ENCODE measurements at regions not wholly inside any gene's neighbourhood (a gene's known extent, or its start where the extent isn't known, plus 50 kb on each side); places are given as distances from the start of the nearest gene placed in this dataset.

DNA sequence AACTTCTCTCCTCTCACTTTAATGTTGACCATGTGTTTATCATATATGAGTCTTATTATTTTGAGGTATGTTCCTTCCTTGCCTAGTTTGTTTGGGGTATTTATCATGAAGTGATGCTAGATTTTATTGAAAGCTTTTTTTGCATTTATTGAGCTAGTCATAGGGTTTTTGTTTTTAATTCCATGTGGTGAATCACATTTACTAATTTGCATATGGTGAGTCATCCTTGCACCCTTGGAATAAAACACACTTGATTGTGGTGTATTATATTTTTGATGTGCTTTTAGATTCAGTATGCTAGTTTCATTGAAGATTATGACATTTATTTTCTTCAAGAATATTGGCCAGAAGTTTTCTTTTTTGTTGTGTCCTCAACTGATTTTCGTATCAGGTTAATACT is 464.6 kb downstream of the PCDH18 start:
- DNase-seq (ENCODE audit: low spot score) = no peak

- DNase-seq (ENCODE audit: low spot score) = peak; percentile 14
These were observed 467.0 kb downstream of the PCDH18 start for GRCh38 chr4:137065311-137065710.

GRCh38 chr4:137063961-137064360 is 468.3 kb downstream of the PCDH18 start:
- no peak for DNase-seq (ENCODE audit: low spot score)

DNA sequence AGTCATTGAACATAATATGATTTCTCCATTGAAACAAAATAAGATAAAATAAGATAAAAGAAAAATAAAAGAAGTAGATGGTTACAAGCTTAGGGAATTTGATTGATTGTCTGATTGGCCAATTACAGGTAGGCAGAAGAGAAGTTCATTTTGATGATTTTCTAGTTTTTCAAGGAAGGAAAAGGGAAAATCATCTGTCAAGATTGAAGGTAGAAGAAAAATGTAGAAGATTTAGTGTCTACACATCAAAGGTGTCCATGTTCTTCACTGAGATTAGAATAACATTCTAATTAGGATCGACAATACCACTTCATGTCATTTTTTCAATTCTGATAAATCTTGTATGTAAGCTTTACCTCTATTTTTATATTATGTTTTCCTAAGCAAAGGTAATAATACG is 489.1 kb downstream of the PCDH18 start:
- DNase-seq (ENCODE audit: low spot score) = no peak

- no peak for DNase-seq (ENCODE audit: low spot score)
These were observed 492.9 kb downstream of the PCDH18 start for GRCh38 chr4:137039370-137039769.

DNA sequence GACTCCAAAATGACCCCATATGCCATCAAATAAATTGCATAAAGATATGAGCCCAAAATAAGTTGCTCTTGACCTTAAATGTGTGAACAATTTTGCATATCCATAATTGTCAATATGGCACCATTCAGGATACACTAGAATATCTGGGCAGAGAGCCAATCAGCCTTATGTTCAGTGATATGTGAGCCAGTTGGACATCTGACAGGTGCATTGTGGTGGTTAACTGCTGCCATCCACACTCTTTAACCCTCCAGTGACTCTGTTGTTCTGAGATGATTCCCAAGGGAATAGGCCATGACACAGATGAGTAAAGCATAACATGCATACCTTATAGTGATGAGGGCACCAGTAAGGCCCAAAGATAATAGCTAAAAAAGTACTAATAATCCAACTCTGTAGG is 500.1 kb downstream of the PCDH18 start:
- DNase-seq (ENCODE audit: low spot score) = no peak

GRCh38 chr4:137029026-137029425 is 503.3 kb downstream of the PCDH18 start:
- no peak for DNase-seq (ENCODE audit: low spot score)

DNA sequence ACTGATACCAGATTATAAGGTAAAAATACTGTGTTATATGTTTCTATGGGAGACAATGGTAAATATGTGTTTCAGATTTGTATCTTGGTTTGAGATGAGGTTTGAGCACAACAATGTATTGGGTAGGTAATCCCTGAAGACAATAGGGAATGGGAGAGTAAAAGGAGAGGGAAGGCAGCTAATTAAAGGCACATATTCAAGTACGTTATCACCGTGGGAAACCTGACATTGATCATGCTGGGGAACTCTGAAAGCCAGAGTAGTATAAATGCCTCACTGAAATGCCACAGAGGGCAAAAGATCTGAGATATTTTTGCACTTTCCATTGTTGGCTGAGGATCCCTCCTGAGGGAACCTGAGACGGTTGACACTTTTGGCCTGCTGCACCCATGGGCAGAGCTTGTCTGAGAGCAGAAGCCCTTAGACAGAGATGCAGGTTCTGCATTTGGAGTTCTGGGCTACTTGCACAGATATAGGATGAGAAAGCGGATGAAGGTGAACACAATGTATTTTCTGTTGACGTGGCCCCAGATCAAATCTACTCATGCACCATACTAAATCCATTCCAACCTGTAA is 506.7 kb downstream of the PCDH18 start:
- no peak for DNase-seq (ENCODE audit: low spot score)

GRCh38 chr4:137015426-137016409 is 516.6 kb downstream of the PCDH18 start:
- DNase-seq (ENCODE audit: low spot score) = no peak

DNA sequence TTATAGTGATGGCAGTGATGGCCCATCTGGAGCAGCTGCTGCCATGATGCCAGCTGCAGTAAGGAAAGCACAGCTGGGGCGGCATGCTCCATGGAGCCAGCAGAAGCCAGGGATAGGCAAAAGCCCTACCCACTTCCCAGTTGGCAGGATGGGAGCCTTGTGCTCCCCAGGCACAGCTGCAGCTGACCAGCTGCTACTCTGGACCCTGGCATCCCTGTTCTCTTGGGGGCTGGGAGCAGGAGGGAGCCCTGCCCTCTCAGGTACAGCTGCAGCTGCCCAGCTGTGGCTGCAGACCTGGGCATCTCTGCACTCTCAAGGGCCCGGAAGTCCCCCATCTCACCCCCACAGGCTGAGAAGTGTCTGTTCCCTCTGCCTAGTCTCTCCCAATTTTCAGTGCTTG is 531.9 kb downstream of the PCDH18 start:
- no peak for DNase-seq (ENCODE audit: low spot score)

- no peak for DNase-seq (ENCODE audit: low spot score)
These were observed 540.3 kb downstream of the PCDH18 start for GRCh38 chr4:136992032-136992431.

DNA sequence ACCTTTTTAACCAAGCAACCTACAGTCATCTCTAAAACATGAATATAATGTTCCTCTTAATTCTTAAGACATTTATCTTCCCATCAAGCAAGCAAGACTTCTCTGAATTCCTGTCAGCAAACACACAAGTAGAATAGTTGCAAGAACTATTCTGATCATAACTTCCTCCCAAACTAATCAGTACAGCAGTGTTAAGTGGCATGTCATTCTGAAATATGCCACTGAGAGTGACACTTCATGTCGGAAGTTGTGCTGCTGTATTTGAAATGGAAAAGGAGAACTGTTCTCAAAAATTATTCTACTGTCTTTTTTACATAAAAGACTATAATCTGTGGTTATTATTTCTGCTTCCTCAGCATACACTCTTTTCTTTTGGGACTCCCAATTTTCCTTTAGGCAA is 546.6 kb downstream of the PCDH18 start:
- DNase-seq (ENCODE audit: low spot score) = no peak

DNA sequence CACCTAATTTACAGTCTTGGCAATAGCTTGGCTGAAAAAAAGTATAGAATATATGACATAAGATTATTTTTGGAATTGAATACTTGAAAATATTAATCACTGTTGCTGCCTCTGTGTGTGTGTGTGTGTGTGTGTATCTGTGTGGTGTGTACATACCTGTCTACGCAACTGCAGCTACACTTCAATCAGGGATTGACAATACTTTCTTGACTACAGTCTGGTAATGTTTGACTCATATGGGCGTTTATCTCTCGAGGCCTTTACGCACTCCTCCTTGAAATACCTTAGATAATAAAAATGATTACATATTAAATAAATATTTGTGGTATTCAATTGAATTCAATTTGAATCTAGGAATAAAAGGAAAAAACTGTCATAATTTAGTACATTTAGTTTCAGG is 565.2 kb downstream of the PCDH18 start:
- no peak for DNase-seq (ENCODE audit: low spot score)

DNA sequence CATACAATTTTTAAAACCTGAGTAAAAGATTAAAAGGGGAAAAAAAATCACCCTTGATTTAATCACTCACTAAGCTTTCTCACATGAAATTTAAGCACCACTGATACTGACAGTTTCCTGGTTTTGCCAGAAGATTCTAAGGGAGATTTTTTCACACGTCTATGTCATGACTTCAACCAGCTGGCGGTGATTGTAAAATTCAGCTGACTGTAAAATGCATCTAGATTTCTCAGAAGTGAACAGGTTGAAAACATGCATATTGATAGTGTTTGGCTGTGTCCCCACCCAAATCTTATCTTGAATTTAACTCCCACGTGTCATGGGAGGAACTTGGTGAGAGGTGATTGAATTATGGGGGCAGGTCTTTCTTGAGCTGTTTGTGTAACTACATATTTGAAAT is 566.8 kb downstream of the PCDH18 start:
- no peak for DNase-seq (ENCODE audit: low spot score)

DNA sequence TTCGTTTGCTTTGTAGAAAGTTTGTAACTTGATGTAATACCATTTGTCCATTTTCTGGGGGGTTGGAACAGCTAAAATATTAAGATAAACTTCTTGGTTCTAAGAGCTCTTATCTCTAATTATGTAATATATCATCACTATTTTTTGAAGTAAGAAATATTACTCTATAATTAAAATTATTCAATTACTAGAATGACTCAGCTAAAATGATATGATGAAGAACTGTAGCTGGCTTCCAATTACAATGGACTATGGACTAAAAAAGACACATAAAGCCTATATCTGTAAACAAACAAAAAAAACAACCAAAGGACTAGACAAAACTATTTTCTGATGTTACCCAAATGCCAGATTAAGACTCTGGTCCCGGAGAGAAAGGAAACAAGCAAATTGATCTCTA is 569.4 kb downstream of the PCDH18 start:
- no peak for DNase-seq (ENCODE audit: low spot score)

- no peak for DNase-seq (ENCODE audit: low spot score)
These were observed 585.9 kb downstream of the PCDH18 start for GRCh38 chr4:136946307-136946907.

- DNase-seq (ENCODE audit: low spot score) = no peak
These were observed 592.5 kb downstream of the PCDH18 start for GRCh38 chr4:136939781-136940180.

DNA sequence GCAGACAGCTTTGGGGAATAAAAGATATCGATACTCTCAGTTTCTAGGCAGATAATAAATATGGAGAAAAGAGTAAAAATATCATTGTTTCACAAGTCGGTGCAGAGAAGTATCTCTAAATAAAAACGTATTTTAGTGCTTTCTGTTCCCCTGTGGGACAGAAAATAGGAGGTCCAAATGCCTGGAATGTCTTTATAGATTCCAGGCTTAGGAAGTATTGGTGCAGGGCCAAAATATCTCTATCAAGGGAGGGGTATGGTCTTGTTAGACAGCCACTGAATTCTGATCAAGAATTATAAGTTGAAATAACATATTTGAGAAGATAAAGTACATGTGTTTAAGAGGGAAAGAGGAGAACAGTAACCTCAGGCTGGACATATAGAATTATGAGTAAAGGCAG is 596.4 kb downstream of the PCDH18 start:
- no peak for DNase-seq (ENCODE audit: low spot score)

DNA sequence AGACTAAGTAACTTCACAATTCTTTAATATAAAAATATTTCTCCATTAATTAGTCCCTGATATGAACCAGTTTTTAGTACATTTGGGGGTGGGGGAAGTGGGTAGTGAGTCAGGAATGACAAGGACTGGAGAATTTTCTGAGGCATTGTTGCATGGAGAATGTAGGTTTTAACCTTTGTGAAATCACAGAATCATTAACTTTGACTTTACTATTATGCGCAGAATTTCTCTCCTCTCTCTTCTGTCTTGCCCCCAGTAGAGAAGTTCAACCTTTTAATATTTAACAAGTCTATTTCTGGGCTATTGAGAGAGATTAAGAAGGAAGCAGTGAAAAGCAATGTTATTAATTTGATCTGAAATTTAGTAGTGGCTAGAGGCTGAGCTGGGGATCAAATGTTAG is 597.0 kb downstream of the PCDH18 start:
- DNase-seq (ENCODE audit: low spot score) = no peak

DNA sequence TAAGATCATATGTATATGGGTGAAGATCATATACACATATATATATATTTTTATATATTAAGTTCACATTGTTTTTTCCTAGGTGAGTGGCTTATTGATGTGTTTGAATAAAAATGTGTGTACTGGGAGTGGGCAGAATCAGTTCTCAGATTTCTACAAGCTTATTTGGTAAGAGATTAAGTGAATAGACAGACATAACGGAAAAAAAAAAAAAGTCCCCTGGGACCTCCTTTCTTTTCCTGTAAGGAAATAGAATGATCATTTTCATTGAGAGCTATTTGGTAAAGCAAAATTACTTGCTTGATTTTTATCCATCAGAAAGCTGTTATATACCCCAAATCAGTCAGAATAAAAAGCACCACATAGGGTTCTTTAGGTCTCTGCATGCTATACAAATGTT is 597.7 kb downstream of the PCDH18 start:
- no peak for DNase-seq (ENCODE audit: low spot score)

- DNase-seq (ENCODE audit: low spot score) = no peak
These were observed 600.5 kb downstream of the PCDH18 start for GRCh38 chr4:136931781-136932180.

- DNase-seq (ENCODE audit: low spot score) = no peak
These were observed 603.3 kb downstream of the PCDH18 start for GRCh38 chr4:136928957-136929411.

- peak; percentile 2 for DNase-seq (ENCODE audit: low spot score)
These were observed 605.1 kb downstream of the PCDH18 start for GRCh38 chr4:136927172-136927571.

All from hepatic stellate cell (primary cell).